ENCODE measurements at regions not wholly inside any gene's neighbourhood (a gene's known extent, or its start where the extent isn't known, plus 50 kb on each side); places are given as distances from the start of the nearest gene placed in this dataset.

GRCh38 chr2:125935559-125935958 lies 720.4 kb upstream of the GYPC start:
- TF ChIP-seq CTCF (IDR thresholded peaks at IDR 0.05; ENCODE audit: low read depth, low read length): no peak
- no peak for TF ChIP-seq POLR2A (IDR thresholded peaks at IDR 0.05; ENCODE audit: extremely low read depth, insufficient read length)
- no peak for TF ChIP-seq MAX (IDR thresholded peaks at IDR 0.05; ENCODE audit: low read depth, low read length)

Measured in NB4 (cell line).